ENCODE measurements at regions not wholly inside any gene's neighbourhood (a gene's known extent, or its start where the extent isn't known, plus 50 kb on each side); places are given as distances from the start of the nearest gene placed in this dataset.

GRCh38 chr16:24673155-24673554 lies 56.3 kb upstream of the TNRC6A start:
- TF ChIP-seq CTCF (IDR thresholded peaks at IDR 0.05) (no peak), POLR2A (IDR thresholded peaks at IDR 0.05) (no peak)
